Middle frontal gyrus (tissue), 1 donor: ENCODE measurements at regions not wholly inside any gene's neighbourhood (a gene's known extent, or its start where the extent isn't known, plus 50 kb on each side); places are given as distances from the start of the nearest gene placed in this dataset.
"Not testable (repeated sequence)": the region's sequence is repeated elsewhere in the genome, so short reads cannot be mapped to it uniquely, and the experiment has no call there.

Source experiments
- DNase-seq: peaks from one replicate; pipeline ENCODE4 v3.0.0-alpha.2; 2015; ENCODE audit warnings: low spot score; ENCODE audit errors: extremely low spot score

- no peak for DNase-seq
These were observed 271.4 kb downstream of the ALDH8A1 start for GRCh38 chr6:134678436-134678889.

- no peak for DNase-seq
These were observed 273.3 kb downstream of the ALDH8A1 start for GRCh38 chr6:134676307-134677281.

- no peak for DNase-seq
These were observed 274.5 kb downstream of the ALDH8A1 start for GRCh38 chr6:134675110-134676054.

- no peak for DNase-seq
These were observed 275.3 kb downstream of the ALDH8A1 start for GRCh38 chr6:134674562-134674961.

GRCh38 chr6:134669485-134669884 lies 280.4 kb downstream of the ALDH8A1 start:
- DNase-seq: no peak

GRCh38 chr6:134667111-134667510 lies 282.8 kb downstream of the ALDH8A1 start:
- no peak for DNase-seq

- no peak for DNase-seq
These were observed 283.8 kb downstream of the ALDH8A1 start for GRCh38 chr6:134666125-134666524.

GRCh38 chr6:134665029-134665723 lies 284.7 kb downstream of the ALDH8A1 start:
- no peak for DNase-seq

- DNase-seq: no peak
These were observed 285.9 kb downstream of the ALDH8A1 start for GRCh38 chr6:134663800-134664535.

GRCh38 chr6:134663356-134663755 lies 286.5 kb downstream of the ALDH8A1 start:
- no peak for DNase-seq

GRCh38 chr6:134662077-134662700 lies 287.7 kb downstream of the ALDH8A1 start:
- DNase-seq: no peak

- not testable (repeated sequence) for DNase-seq
These were observed 290.0 kb downstream of the ALDH8A1 start for GRCh38 chr6:134659885-134660284.

GRCh38 chr6:134658596-134658995 lies 291.3 kb downstream of the ALDH8A1 start:
- DNase-seq: no peak

- DNase-seq: no peak
These were observed 292.0 kb downstream of the ALDH8A1 start for GRCh38 chr6:134657751-134658527.

GRCh38 chr6:134657343-134657742 lies 292.6 kb downstream of the ALDH8A1 start:
- DNase-seq: no peak

- DNase-seq: no peak
These were observed 295.1 kb downstream of the ALDH8A1 start for GRCh38 chr6:134654751-134655150.

GRCh38 chr6:134651519-134651918 lies 298.4 kb downstream of the ALDH8A1 start:
- no peak for DNase-seq

- no peak for DNase-seq
These were observed 302.0 kb downstream of the ALDH8A1 start for GRCh38 chr6:134647861-134648260.

GRCh38 chr6:134642819-134643218 lies 307.1 kb downstream of the ALDH8A1 start:
- no peak for DNase-seq
